HG03469 (cell line): ENCODE measurements at regions not wholly inside any gene's neighbourhood (a gene's known extent, or its start where the extent isn't known, plus 50 kb on each side); places are given as distances from the start of the nearest gene placed in this dataset.

Experiments
- ATAC-seq: cut with Tn5 transposase; IDR thresholded peaks from one replicate; pipeline ENCODE4 v1.9.1; 2021; ENCODE audit warnings: mild to moderate bottlenecking, moderate library complexity, moderate number of reproducible peaks; ENCODE audit not compliant: unreplicated experiment

GRCh38 chr7:20932785-20933527 is 146.3 kb upstream of the SP8 start:
- no peak for ATAC-seq

GRCh38 chr7:20945451-20945850 is 158.8 kb upstream of the SP8 start:
- no peak for ATAC-seq

GRCh38 chr7:20952916-20953315 is 166.2 kb upstream of the SP8 start:
- no peak for ATAC-seq

- ATAC-seq = no peak
Measured at GRCh38 chr7:20954711-20955619, 168.3 kb upstream of the SP8 start.

- no peak for ATAC-seq
Measured at GRCh38 chr7:20958572-20958971, 171.9 kb upstream of the SP8 start.

GRCh38 chr7:20959281-20959680 is 172.6 kb upstream of the SP8 start:
- no peak for ATAC-seq

- ATAC-seq = no peak
Measured at GRCh38 chr7:20963556-20964280, 177.0 kb upstream of the SP8 start.

- ATAC-seq = no peak
Measured at GRCh38 chr7:20964281-20964918, 177.7 kb upstream of the SP8 start.

GRCh38 chr7:20971219-20971618 is 184.5 kb upstream of the SP8 start:
- no peak for ATAC-seq

GRCh38 chr7:20980232-20980631 is 193.5 kb upstream of the SP8 start:
- no peak for ATAC-seq

GRCh38 chr7:20980668-20981264 is 194.1 kb upstream of the SP8 start:
- ATAC-seq = no peak

- no peak for ATAC-seq
Measured at GRCh38 chr7:20988340-20988739, 201.7 kb upstream of the SP8 start.

- no peak for ATAC-seq
Measured at GRCh38 chr7:20991544-20991943, 204.9 kb upstream of the SP8 start.

GRCh38 chr7:20993693-20994092 is 207.0 kb upstream of the SP8 start:
- no peak for ATAC-seq

GRCh38 chr7:20998309-20998708 is 211.6 kb upstream of the SP8 start:
- ATAC-seq = no peak

GRCh38 chr7:21011153-21011552 is 224.5 kb upstream of the SP8 start:
- ATAC-seq = no peak

GRCh38 chr7:21013765-21014539 is 227.3 kb upstream of the SP8 start:
- ATAC-seq = no peak

- no peak for ATAC-seq
Measured at GRCh38 chr7:21020667-21021066, 234.0 kb upstream of the SP8 start.

- no peak for ATAC-seq
Measured at GRCh38 chr7:21023841-21024484, 237.3 kb upstream of the SP8 start.
